KMS-11 (cell line): ENCODE measurements at regions not wholly inside any gene's neighbourhood (a gene's known extent, or its start where the extent isn't known, plus 50 kb on each side); places are given as distances from the start of the nearest gene placed in this dataset.
"Not testable (repeated sequence)": the region's sequence is repeated elsewhere in the genome, so short reads cannot be mapped to it uniquely, and the experiment has no call there.

Experiments used
- H2AFZ ChIP-seq: fragments of 200-600 bp; sonication (generic); 2 replicates; pipeline ENCODE4 v1.6.1; 2016; ENCODE audit warnings: antibody characterized with exemption, mixed run types, low read depth
- H3K27ac ChIP-seq: fragments of 200-600 bp; sonication (generic); 2 replicates; pipeline ENCODE4 v1.6.1; 2016; ENCODE audit warnings: mild to moderate bottlenecking, mixed run types
- H3K27me3 ChIP-seq: fragments of 200-600 bp; sonication (generic); 2 replicates; pipeline ENCODE4 v1.6.1; 2017; ENCODE audit warnings: mild to moderate bottlenecking, low read depth, mixed run types, moderate library complexity; ENCODE audit not compliant: insufficient read depth
- H3K36me3 ChIP-seq: fragments of 200-600 bp; sonication (generic); 2 replicates; pipeline ENCODE4 v1.6.1; 2017; ENCODE audit warnings: mild to moderate bottlenecking, mixed run types; ENCODE audit not compliant: insufficient read depth
- H3K4me1 ChIP-seq: fragments of 200-600 bp; sonication (generic); 2 replicates; pipeline ENCODE4 v1.6.1; 2016; ENCODE audit warnings: mild to moderate bottlenecking, low read depth, mixed run types; ENCODE audit not compliant: poor library complexity, severe bottlenecking
- H3K4me2 ChIP-seq: fragments of 200-600 bp; sonication (generic); 2 replicates; pipeline ENCODE4 v1.7.0; 2016; ENCODE audit warnings: mild to moderate bottlenecking, mixed run types
- H3K4me3 ChIP-seq: fragments of 200-600 bp; sonication (generic); IDR thresholded peaks from 2 replicates; pipeline ENCODE4 v1.6.1; 2017; ENCODE audit warnings: low read depth, low read length, mixed read lengths; ENCODE audit not compliant: insufficient read depth
- H3K79me2 ChIP-seq: fragments of 200-600 bp; sonication (generic); 2 replicates; pipeline ENCODE4 v1.6.1; 2016; ENCODE audit warnings: low read depth, mixed run types; ENCODE audit not compliant: insufficient read depth
- H3K9ac ChIP-seq: fragments of 200-600 bp; sonication (generic); 2 replicates; pipeline ENCODE4 v1.6.1; 2016; ENCODE audit warnings: mild to moderate bottlenecking, mixed run types
- H4K20me1 ChIP-seq: fragments of 200-600 bp; sonication (generic); 2 replicates; pipeline ENCODE4 v1.6.1; 2016; ENCODE audit warnings: mild to moderate bottlenecking, mixed run types; ENCODE audit not compliant: insufficient read depth
- TF ChIP-seq, protein P1 (sequence below): fragments of 200-600 bp; sonication (generic); conservative IDR thresholded peaks from 2 replicates; pipeline ENCODE4 v1.6.1; 2017; ENCODE audit warnings: low read depth, mild to moderate bottlenecking, antibody characterized with exemption, low read length, moderate library complexity, mixed read lengths

DNA sequence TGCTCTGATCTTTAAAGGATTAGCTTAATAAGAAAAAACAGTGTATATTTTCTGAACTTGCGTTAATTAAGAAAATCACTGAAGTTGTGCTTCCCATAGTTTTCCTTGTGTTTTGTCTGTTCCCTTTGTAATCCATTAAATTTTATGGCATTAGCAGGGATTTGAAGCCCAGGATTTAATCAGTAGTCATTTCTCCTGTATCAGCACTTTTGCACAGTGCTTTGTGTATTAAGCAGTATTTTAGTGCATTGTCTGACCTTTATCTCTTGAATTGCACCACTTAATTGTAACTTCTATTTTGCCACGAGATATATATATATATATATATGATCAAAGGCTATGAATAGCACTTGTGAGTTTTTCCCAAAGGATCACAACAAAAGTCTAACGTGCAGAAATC, 133.7 kb downstream of the S1PR1 start:
- H2AFZ ChIP-seq, result no peak overlapping the region
- no peak overlapping the region for H3K4me2 ChIP-seq
- no peak overlapping the region for H3K4me3 ChIP-seq
- H4K20me1 ChIP-seq, result no peaks in the 10 kb centered on the region
- H3K27me3 ChIP-seq, result no peaks in the 10 kb centered on the region
- H3K79me2 ChIP-seq, result no peaks in the 10 kb centered on the region
- H3K36me3 ChIP-seq, result no peaks in the 10 kb centered on the region
- no peak overlapping the region for H3K9ac ChIP-seq
- TF ChIP-seq, protein P1, sequence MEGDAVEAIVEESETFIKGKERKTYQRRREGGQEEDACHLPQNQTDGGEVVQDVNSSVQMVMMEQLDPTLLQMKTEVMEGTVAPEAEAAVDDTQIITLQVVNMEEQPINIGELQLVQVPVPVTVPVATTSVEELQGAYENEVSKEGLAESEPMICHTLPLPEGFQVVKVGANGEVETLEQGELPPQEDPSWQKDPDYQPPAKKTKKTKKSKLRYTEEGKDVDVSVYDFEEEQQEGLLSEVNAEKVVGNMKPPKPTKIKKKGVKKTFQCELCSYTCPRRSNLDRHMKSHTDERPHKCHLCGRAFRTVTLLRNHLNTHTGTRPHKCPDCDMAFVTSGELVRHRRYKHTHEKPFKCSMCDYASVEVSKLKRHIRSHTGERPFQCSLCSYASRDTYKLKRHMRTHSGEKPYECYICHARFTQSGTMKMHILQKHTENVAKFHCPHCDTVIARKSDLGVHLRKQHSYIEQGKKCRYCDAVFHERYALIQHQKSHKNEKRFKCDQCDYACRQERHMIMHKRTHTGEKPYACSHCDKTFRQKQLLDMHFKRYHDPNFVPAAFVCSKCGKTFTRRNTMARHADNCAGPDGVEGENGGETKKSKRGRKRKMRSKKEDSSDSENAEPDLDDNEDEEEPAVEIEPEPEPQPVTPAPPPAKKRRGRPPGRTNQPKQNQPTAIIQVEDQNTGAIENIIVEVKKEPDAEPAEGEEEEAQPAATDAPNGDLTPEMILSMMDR, result no peak
- H3K27ac ChIP-seq, result no peak overlapping the region
- H3K4me1 ChIP-seq, result peaks cover 9% of the 10 kb centered on the region

DNA sequence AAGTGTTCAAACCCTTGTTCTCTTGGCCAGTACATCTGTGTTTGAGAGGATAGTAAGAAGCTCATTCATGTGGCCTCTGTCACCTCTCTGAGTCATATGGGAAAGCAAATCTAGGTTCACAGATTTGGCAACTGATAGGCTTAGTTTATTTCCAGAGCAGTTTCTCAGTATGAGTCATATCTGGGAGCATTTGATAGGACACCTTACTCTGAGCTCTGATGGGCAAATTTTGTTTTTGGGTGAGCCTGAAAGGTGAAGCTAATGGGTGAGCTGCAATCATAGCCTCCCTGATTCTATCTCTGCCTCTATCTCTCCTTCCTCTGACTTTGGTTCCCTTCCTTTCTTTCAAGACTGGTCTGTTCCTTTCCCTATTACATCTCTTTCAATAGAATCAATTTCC, 134.4 kb downstream of the S1PR1 start:
- Histone ChIP-seq H2AFZ (no peak overlapping the region), H3K4me1 (peaks cover 9% of the 10 kb centered on the region), H3K36me3 (no peaks in the 10 kb centered on the region), H3K4me3 (no peak overlapping the region), H4K20me1 (no peaks in the 10 kb centered on the region), H3K9ac (no peak overlapping the region), H3K79me2 (no peaks in the 10 kb centered on the region), H3K27ac (no peak overlapping the region), H3K4me2 (no peak overlapping the region), H3K27me3 (no peaks in the 10 kb centered on the region)
- TF ChIP-seq, protein P1, result no peak

DNA sequence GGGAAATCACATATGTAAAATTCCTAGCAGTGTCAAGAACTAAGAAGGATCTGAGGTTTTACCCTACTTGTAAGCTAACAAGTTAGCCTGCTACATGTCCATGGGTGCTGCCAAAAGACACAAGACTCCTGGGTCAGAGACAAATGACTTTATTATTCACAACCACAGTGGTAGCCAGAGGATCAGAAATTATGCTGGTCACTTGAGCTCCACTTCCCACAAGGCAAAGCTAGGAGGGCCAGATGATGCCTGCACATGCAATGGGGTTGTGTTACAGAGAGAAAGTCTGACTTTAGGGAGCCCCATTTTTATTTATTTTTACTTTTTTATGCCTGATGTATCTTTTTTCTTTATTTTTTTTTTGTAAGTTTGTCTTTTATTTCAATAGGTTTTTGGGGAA, 136.8 kb downstream of the S1PR1 start:
- H3K36me3 ChIP-seq, result no peaks in the 10 kb centered on the region
- no peaks in the 10 kb centered on the region for H3K79me2 ChIP-seq
- TF ChIP-seq, protein P1, result no peak
- H2AFZ ChIP-seq, result no peak overlapping the region
- H3K4me3 ChIP-seq, result no peak overlapping the region
- H3K4me1 ChIP-seq, result peaks cover 9% of the 10 kb centered on the region
- H4K20me1 ChIP-seq, result no peaks in the 10 kb centered on the region
- H3K9ac ChIP-seq, result no peak overlapping the region
- no peak overlapping the region for H3K27ac ChIP-seq
- no peak overlapping the region for H3K4me2 ChIP-seq
- H3K27me3 ChIP-seq, result no peaks in the 10 kb centered on the region

DNA sequence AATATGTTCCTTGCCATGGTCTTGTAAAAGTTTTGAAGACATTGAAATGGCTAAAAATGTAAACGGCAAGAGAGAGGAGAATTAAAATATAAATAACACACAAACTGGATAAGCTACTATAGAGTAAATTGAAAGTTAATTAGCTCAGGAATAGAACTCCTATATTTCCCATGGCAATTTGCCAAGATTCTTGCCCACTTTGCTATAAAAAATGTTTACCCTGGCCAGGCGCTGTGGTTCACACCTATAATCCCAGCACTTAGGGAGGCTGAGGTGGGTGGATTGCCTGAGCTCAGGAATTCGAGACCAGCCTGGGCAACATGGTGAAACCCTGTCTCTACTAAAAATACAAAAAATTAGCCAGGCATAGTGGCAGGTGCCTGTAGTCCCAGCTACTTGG, 138.6 kb downstream of the S1PR1 start:
- not testable (repeated sequence) for H3K27ac ChIP-seq, H3K9ac ChIP-seq, H3K36me3 ChIP-seq, H3K79me2 ChIP-seq, H3K4me1 ChIP-seq, H3K4me3 ChIP-seq, H3K27me3 ChIP-seq, H4K20me1 ChIP-seq, H3K4me2 ChIP-seq, H2AFZ ChIP-seq

DNA sequence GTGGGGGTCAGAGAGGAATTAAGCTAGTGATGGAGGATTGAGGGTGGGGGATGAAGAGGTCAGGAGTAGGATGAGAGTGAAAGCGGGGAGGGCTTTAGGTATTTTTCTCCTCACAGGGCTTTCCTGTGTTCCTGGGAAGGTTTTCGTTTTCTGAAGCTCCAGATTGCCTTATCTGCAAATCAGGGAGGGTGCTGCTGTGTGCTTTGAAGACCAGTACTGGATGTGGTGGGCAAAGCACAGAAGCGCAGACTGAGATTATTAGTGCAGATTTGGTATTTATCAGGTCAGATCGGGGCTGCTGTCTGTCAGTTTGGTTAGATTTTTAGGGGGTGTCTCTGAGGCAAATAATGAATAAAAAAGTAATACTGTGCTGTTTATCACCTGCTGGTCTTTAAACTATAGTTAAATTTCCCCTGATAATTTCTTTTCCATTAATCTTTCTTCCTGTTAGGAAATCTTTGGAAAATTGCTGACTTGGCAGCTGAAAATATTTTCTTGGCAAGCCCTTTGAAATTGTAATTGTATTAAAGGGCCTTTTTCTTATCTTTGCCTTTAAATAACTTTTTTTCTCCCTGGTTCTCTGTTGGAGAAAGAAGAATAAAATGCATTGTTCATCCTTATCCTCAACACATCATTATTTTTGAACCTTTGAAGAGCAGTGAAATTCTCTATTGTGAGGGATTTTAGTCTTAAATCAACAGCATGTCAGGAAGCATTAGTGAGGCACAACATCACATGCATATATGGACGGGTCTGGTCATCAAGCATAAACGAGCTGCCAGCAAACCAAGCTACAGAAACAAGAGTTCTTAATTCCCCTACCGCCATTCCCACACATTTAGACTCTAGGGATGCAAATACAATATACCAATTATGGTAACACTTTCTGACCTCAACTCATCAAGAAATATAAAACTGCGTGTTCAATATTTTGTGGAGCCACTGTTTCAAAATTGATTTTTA, 139.6 kb downstream of the S1PR1 start:
- Histone ChIP-seq H3K9ac (no peak overlapping the region), H3K4me2 (no peak overlapping the region), H4K20me1 (no peaks in the 10 kb centered on the region), H3K4me1 (peaks cover 3% of the 10 kb centered on the region), H3K27me3 (no peaks in the 10 kb centered on the region), H2AFZ (no peak overlapping the region), H3K79me2 (no peaks in the 10 kb centered on the region), H3K27ac (no peak overlapping the region), H3K36me3 (no peaks in the 10 kb centered on the region), H3K4me3 (no peak overlapping the region)
- TF ChIP-seq, protein P1, result no peak
